SU-DHL-6 (cell line): ENCODE measurements at regions not wholly inside any gene's neighbourhood (a gene's known extent, or its start where the extent isn't known, plus 50 kb on each side); places are given as distances from the start of the nearest gene placed in this dataset.

Experiments used
- CTCF ChIP-seq: fragments of 200-600 bp; sonication (generic); IDR thresholded peaks from one replicate; pipeline ENCODE4 v1.5.1; 2017; ENCODE audit warnings: antibody characterized with exemption, mild to moderate bottlenecking, low read length, moderate library complexity; ENCODE audit not compliant: insufficient read depth, poor library complexity, severe bottlenecking
- EZH2phosphoT487 ChIP-seq: fragments of 200-600 bp; sonication (generic), shearing (Covaris generic); conservative IDR thresholded peaks from 2 replicates; pipeline ENCODE4 v1.6.1; 2018; ENCODE audit warnings: mild to moderate bottlenecking, antibody characterized with exemption, low read length, moderate library complexity, mixed read lengths

GRCh38 chr4:159778298-159778697, 675.4 kb downstream of the RAPGEF2 start:
- TF ChIP-seq CTCF (no peak), EZH2phosphoT487 (no peak)
